Sciatic nerve (tissue), 2 donors: ENCODE measurements at regions not wholly inside any gene's neighbourhood (a gene's known extent, or its start where the extent isn't known, plus 50 kb on each side); places are given as distances from the start of the nearest gene placed in this dataset.

Source experiments
- ATAC-seq: fragments of 200-7000 bp; cut with Tn5 transposase; one replicate; pipeline ENCODE4 v1.9.1; 2020; ENCODE audit warnings: mild to moderate bottlenecking, moderate library complexity
- DNase-seq: peaks from one replicate; pipeline ENCODE4 v3.0.0-alpha.2; 2020; ENCODE audit warnings: low spot score
- intact Hi-C: fragments of 100-400 bp; cut with DNase I; formaldehyde crosslinking; loops from one replicate; pipeline ENCODE4 v1.14.2; 2022
- donor health status: DM: no; HTN: no; CAD: no.
- donor health status: DM: no; HTN: no; CAD: no.

DNA sequence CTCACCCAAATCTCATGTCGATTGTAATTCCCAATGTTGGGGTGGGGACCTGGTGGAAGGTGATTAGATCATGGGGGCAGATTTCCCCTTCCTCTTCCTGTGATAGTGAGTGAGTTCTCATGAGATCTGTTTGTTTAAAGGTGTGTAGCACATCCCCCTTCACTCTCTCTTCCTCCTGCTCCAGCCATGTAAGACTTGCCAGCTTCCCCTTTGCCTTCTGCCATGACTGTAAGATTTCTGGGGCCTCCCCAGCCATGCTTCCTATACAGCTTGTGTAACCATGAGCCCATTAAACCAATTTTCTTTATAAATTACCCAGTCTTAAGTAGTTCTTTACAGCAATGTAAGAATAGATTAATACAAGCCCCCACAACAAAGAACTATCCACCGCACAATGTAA, 109.9 kb upstream of the JAZF1 start:
- no peak for DNase-seq
- ATAC-seq = no peak
- intact Hi-C loops = no loop called here

- no peak for ATAC-seq
- no peak for DNase-seq
- intact Hi-C loops = no loop called here
These were observed 111.0 kb upstream of the JAZF1 start for GRCh38 chr7:28291559-28291958.

DNA sequence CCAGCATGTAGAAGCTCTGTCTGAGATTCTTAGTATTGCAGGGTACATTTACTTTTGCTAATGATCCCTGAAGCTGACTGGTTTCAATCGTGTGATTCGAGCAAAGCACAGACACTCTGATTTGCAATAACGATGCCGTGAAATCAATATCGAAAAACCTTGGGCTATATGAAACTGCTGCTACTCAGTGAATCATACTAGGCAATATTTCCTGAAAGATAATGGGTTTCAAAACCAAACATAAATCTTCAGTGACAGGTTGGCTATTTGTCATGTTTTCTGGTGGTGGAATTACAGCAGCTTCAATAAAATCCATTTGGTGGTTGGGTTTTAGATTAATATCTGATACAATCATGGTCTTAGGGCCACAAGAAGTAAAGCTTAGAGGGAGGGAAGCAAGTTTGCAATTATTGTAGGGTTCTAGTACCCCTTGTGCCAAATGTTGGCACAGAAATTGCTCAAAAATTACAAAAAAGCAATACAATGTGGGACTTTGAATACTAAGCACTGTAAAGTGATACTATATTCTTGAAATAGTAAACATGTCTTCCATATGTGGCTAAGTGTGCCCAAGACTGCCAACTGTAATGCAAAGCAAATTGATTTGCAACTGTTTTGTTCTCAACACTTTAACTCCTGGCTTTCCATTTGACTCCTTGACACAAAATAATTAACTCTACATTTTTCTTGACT, 112.4 kb upstream of the JAZF1 start:
- DNase-seq (no peak), ATAC-seq (no peak)
- intact Hi-C loops = no loop called here

DNA sequence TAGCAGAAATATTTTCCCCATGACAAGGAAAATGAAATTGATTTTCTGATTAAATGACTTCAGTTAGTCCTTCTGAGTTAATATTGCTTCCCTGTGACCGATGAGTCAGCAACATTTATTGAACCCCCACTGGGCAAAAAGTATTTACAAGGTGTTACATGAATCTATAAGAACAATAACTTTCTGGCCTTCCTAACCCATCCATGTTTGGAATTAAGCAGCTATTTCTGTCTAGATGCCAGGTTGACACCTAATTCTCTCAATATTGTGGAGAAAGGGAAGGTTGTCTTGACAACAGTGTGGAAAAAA, 112.9 kb upstream of the JAZF1 start:
- intact Hi-C loops = no loop called here
- DNase-seq (no peak), ATAC-seq (no peak)

- ATAC-seq = no peak
- no peak for DNase-seq
- intact Hi-C loops = no loop called here
These were observed 115.5 kb upstream of the CREB5 start for GRCh38 chr7:28296571-28297483.

DNA sequence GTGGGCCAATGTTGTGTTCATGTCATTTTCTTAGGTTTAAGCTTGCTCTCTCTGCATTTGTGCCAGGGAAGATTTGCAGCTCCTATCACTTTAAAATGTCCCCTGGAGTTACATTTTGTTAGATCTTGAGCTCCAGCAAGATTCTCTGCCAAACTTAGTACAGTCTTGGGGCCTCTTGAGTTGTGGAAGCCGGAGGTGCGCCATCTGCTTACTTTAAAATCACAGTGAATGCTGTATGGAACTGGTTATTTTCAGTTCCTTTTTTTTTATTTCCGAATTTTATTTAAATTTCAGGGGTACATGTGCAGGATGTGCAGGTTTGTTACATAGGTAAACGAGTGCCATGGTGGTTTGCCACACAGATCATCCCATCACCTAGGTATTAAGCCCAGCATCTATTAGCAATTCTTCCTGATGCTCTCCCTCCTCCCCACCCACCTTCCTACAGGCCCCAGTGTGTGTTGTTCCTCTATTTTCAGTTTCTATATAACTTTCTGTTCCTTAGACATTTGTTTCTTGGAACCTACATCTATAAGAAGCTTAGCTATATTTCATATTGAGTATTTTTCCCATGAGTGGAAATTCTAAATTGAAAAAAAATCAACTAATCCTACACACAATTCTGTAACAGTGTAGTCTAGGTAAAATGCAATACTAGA, 114.4 kb upstream of the CREB5 start:
- intact Hi-C loops = no loop called here
- DNase-seq (no peak), ATAC-seq (no peak)

DNA sequence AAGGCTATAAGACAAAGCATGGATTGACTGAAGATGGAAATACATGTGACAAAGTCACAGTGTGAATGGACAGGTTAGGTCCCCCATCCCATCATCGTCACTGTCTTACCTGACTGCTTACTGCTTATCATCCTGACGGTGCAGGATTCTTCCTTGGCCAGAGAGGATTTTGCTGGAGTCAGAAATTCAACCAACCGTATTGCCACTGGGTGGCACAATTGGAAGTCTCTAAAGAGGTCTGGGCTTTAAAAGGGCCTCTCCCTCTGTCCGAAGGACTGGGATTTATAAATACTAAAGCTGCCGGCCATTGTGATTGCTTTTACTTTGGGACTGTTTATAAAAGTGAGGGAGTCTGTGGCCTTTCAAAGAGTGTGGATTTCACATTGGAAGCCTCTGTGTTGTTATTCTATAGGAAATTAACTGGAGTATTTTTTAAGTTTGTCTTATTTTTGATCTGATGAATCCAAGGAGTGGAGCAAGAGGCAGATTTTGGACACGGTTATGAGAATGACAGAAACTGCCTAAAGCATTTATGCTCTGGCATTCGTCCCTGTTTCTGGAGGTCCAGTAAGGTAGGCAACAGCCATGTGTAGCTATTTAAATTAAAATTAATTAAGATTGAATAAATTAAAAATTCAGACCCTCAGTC, 113.3 kb upstream of the CREB5 start:
- DNase-seq (no peak), ATAC-seq (peak; percentile 77)
- intact Hi-C loops = no loop called here

DNA sequence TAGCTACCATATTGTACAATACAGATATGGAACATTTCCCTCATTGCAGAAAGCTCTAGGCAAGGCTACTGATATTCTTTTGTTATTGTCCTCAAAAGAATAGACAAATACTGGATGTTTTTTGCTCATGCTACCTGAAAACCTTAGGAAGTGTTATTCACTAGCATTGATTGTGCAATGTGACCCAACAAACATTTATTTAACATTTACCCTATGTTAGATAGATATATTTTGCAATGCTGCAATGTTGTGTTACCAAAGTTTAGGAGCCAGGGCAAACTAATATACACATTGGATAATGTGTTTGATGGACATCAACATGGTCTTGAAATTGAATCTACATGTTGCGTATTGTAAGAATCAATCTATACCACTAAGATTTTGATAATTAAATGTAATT, 112.8 kb upstream of the CREB5 start:
- intact Hi-C loops = no loop called here
- DNase-seq (no peak), ATAC-seq (no peak)

GRCh38 chr7:28300488-28300887, 111.8 kb upstream of the CREB5 start:
- DNase-seq (no peak), ATAC-seq (no peak)

DNA sequence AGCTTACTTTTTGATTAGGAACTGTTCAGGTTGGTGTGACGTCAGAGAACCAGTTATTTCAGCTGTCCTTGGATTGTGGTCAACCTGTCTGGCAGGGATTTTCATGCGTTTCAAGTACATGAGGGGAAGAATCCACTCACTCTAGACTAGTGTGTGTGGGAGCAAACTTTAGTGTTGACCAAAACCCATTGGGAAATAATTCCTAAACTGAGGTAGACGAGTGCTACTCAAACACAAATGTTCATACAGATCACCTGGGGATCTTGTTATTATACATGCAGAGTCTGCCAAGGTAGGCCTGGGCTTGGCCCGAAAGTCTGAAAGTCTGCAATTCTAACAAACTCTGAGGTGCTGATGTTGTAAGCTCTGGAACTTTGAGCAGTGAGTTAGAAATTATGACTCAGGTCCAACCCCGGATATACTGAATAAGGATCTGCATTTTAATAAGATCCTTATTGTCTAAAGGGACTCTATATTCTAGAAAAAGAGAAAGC, 111.1 kb upstream of the CREB5 start:
- intact Hi-C loops = no loop called here
- ATAC-seq (peak; percentile 79), DNase-seq (no peak)

More at GRCh38 chr7:28300488-28300887, 111.8 kb upstream of the CREB5 start:
- intact Hi-C loops = no loop called here

GRCh38 chr7:28304290-28304689, 108.0 kb upstream of the CREB5 start:
- intact Hi-C loops = no loop called here
- DNase-seq (no peak), ATAC-seq (no peak)

DNA sequence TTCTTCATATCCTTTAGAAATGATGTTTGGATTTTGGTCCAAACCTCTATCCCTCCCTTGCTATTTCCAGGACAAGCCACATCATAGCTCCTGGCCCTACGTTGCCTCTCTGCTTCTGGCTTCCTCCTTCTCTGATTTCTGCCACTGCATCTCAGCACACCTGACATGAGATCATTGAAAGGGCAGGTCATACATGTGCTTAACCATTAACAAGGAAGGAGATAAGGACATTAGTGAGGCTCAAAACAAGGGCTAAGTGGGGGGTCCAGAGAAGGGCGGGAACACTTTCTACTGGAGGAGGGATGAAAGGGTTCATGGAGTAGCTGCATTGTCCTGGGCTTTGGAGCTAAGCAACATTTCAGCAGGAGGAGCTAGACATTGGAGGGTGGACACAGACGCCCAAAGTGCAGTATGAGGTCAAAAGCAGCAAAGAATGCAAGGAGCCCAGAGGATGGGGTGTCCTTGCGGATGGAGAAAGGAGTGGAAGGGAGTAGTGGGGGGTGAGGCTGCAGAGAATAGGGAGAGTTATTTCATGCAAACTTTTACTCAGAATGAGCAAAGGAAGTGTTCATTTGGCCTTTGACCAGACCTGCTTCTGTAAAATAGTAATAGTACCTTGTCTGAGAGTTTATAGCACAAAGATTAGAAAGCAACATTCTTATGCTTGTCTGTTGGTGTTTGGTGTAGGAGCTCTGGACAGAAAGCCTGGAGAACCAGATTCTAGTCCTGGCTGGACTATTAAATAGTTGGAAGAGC, 102.4 kb upstream of the CREB5 start:
- intact Hi-C loops = no loop called here

GRCh38 chr7:28310460-28310848, 101.9 kb upstream of the CREB5 start:
- no peak for DNase-seq
- ATAC-seq = no peak
- intact Hi-C loops = no loop called here

More for the DNA sequence above, 102.4 kb upstream of the CREB5 start:
- no peak for DNase-seq
- no peak for ATAC-seq

- DNase-seq (no peak), ATAC-seq (no peak)
- intact Hi-C loops = no loop called here
These were observed 100.6 kb upstream of the CREB5 start for GRCh38 chr7:28311670-28312069.

DNA sequence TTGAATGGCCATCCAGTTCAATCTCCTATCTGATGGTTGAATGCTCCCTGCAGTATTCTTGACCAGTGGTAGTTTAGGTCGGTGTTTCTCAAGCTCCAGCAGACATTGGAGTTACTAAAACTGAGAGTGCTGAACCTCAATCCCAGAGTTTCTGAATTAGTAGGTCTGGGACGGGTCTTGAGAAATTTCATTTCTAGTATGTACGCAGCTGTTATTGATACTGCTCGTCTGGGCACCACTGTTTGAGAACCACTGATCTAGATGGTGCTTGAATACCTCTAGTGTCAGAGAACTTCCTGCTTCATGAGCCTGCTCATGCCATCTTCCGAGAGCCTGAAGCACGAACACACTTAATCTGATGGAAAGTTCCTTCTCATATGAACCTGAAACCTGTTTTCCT, 99.4 kb upstream of the CREB5 start:
- no peak for ATAC-seq
- intact Hi-C loops = no loop called here
- no peak for DNase-seq

DNA sequence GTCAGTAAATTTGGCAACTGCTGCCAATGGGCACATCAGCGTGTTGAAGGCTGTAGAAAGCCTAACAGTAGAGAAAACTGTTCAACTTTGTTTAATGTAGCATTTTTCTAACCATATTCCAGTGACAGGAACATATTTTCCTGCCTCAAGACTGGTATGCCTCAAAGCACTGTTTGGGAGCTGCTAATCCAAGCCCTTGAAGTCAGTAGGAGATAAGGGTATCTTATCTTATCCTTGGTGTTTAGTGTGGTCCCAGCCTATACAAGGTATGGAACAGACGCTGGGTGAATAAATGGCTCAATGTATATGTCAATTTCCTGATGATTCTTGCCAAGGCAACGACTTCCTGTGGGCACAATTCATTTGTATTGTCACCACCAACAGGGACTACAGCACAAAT, 97.5 kb upstream of the CREB5 start:
- no peak for DNase-seq
- no peak for ATAC-seq
- intact Hi-C loops = no loop called here

- intact Hi-C loops = no loop called here
- peak; percentile 97 for ATAC-seq
- peak; percentile 82 for DNase-seq
These were observed 96.5 kb upstream of the CREB5 start for GRCh38 chr7:28315565-28316410.

DNA sequence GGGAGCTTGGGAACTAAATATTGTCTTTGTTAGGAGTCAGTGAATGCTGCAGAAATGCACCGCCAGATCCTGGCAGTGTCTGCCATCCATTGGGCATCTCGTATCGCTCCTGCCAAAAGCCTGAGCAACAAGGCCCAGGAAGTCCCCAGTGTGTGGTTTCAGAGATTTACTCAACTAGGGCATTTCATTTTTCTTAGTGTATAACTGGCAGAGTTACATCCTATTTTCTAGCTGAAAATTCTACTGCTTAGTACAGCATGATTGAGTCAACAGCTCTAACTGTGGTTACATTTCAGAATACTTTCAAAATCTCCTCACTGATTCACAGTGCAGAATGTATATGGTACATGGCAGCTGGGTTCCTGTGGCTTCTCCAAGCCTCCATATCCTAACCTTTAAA, 95.8 kb upstream of the CREB5 start:
- intact Hi-C loops = no loop called here
- ATAC-seq (no peak), DNase-seq (no peak)
